ENCODE measurements at regions not wholly inside any gene's neighbourhood (a gene's known extent, or its start where the extent isn't known, plus 50 kb on each side); places are given as distances from the start of the nearest gene placed in this dataset.

DNA sequence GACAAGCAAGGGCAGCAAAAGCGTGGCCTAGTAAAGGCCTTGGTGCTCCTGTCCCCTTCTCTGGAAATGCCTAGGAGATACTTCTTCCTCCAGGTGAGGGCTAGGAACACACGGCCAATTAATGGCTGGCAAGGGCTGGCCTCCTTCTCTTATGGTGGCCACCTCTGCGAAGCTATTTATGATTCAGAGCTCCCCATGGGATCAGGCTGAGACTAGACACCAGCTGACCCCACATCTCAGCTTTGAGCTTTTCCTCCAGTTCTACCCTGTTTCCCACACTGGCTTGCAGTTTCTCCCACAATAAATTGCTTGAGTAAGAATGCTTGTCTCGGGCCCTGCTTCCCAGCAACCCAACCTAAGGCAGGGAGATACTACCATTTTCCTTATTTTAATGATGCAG is 53.7 kb downstream of the CAMK2N1 start:
- no peak overlapping the region for H3K4me3 ChIP-seq (ENCODE audit: low read depth, low read length)
- DNase-seq (ENCODE audit: low read depth, low spot score): no peak
- TF ChIP-seq, protein P1, sequence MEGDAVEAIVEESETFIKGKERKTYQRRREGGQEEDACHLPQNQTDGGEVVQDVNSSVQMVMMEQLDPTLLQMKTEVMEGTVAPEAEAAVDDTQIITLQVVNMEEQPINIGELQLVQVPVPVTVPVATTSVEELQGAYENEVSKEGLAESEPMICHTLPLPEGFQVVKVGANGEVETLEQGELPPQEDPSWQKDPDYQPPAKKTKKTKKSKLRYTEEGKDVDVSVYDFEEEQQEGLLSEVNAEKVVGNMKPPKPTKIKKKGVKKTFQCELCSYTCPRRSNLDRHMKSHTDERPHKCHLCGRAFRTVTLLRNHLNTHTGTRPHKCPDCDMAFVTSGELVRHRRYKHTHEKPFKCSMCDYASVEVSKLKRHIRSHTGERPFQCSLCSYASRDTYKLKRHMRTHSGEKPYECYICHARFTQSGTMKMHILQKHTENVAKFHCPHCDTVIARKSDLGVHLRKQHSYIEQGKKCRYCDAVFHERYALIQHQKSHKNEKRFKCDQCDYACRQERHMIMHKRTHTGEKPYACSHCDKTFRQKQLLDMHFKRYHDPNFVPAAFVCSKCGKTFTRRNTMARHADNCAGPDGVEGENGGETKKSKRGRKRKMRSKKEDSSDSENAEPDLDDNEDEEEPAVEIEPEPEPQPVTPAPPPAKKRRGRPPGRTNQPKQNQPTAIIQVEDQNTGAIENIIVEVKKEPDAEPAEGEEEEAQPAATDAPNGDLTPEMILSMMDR (IDR thresholded peaks at IDR 0.05; ENCODE audit: insufficient read depth, low read length, missing control alignments): no peak
- ChIA-PET CTCF (interaction anchor here (3.7 to 4.7 kb wide), 2 partner anchors 55 to 70 kb away, joined by 38 to 70 read pairs; no protein-coding TSS in a partner anchor), POLR2A (no interaction called here)

DNA sequence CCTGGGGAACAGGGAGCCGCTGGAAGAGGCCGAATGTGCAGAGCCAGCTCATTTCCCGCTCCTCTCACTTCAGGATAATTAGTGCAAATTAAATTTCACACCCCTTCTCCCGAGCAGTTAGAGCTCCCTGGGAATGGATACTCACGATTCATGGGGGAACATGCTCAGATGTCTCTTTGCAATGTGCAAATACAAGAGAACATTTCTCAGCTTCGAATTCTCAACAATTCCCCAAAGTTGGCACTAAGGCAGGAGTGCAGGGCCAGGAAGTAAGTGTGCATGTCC is 54.9 kb downstream of the CAMK2N1 start:
- CTCF ChIA-PET: interaction anchor here (0.6 to 4.7 kb wide), 25 partner anchors 8 to 219 kb away, joined by 3 to 70 read pairs (median 5); no protein-coding TSS in a partner anchor
- no peak for DNase-seq (ENCODE audit: low read depth, low spot score)
- POLR2A ChIA-PET: no interaction called here
- H3K4me3 ChIP-seq (ENCODE audit: low read depth, low read length): no peak overlapping the region
- TF ChIP-seq, protein P1 (IDR thresholded peaks at IDR 0.05; ENCODE audit: insufficient read depth, low read length, missing control alignments): no peak

DNA sequence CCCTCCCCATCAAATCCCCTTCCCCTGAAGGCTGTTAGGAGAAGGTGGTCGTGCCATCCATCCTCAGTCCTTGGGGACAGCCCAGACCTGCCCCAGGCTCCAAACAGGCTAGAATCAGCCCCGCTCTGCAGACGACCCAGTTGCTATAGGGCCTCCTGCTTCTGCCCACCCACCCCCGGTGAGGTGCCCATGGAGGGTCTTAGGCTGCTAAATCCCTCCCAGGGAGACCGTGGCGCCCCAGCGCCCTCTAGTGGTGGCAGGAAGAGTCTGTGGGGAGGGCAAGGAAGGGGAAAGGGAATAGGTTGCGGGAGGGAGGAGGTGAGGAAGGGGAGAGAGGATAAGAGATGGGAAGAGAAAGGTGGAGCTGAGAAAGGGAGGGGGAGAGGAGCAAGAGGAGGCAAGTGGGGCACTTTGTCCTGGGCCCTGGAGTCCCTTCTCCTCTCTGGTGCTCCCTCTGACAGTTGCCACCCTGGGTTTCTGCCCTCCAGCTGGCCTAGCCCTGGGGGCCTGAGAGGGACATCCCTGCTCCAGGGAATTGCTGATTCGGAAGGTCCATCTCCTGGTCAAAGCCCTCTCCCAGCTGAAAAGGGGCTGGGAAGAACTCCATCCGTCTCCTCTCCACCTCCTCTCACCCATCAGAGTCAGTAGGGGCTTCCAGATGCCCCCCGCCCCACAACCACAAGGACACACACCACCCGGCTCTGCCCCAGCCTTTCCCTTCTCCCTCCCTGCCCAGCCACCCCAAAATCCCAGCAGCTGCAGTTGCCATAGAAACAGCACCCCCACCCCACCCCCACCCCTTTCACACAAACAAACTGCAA is 55.4 kb downstream of the CAMK2N1 start:
- H3K4me3 ChIP-seq (ENCODE audit: low read depth, low read length): no peak overlapping the region
- ChIA-PET POLR2A (no interaction called here), CTCF (interaction anchor here (0.6 to 4.7 kb wide), 27 partner anchors 8 to 218 kb away, joined by 3 to 70 read pairs (median 5); no protein-coding TSS in a partner anchor)
- TF ChIP-seq, protein P1 (IDR thresholded peaks at IDR 0.05; ENCODE audit: insufficient read depth, low read length, missing control alignments): peak; percentile 91
- no peak for DNase-seq (ENCODE audit: low read depth, low spot score)

DNA sequence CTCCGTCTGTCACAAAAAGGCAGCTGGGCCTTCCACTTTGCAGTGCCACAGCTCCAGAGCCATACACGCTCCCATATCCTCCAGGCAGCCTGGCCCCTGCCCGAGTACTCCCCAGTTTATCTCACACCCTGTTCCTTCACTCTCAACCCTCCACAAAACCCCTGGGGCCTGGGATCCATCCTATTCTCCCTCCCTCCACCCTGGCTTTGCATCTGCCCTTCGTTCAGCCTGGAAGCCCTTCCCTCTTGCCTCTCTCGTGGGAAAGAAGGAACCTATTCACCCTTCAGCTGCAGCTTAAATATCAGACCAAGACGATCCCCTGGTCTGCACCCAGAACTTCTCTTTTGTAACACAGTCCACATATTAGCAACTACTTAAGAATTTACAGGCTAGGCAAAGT is 56.7 kb downstream of the CAMK2N1 start:
- no peak for DNase-seq (ENCODE audit: low read depth, low spot score)
- TF ChIP-seq, protein P1 (IDR thresholded peaks at IDR 0.05; ENCODE audit: insufficient read depth, low read length, missing control alignments): no peak
- CTCF ChIA-PET: interaction anchor here (1.0 to 4.7 kb wide), 13 partner anchors 10 to 217 kb away, joined by 3 to 70 read pairs (median 8); no protein-coding TSS in a partner anchor
- no peak overlapping the region for H3K4me3 ChIP-seq (ENCODE audit: low read depth, low read length)
- POLR2A ChIA-PET: no interaction called here

DNA sequence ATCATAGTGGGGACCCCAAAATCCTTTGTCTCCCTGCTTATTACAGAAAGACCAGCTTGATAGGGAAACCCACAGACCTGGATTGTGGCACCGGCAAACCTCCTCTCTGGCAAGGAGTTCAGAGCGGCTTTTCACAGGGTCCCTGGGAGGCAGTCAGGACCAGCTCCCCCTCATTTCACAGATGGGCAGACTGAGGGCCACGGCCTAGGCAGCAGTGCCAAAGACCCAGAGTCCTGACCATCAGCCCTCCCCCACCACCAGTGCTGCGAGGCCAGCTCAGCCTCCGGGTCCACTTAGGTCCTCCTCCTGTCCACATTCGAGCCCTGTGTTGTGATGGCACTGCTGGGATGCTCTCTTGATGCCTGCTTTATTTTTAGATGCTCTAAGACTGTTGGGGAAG is 57.2 kb downstream of the CAMK2N1 start:
- TF ChIP-seq, protein P1 (IDR thresholded peaks at IDR 0.05; ENCODE audit: insufficient read depth, low read length, missing control alignments): no peak
- DNase-seq (ENCODE audit: low read depth, low spot score): no peak
- H3K4me3 ChIP-seq (ENCODE audit: low read depth, low read length): no peak overlapping the region
- POLR2A ChIA-PET: no interaction called here
- CTCF ChIA-PET: interaction anchor here (1.0 to 4.7 kb wide), 12 partner anchors 10 to 217 kb away, joined by 3 to 70 read pairs (median 8); no protein-coding TSS in a partner anchor

DNA sequence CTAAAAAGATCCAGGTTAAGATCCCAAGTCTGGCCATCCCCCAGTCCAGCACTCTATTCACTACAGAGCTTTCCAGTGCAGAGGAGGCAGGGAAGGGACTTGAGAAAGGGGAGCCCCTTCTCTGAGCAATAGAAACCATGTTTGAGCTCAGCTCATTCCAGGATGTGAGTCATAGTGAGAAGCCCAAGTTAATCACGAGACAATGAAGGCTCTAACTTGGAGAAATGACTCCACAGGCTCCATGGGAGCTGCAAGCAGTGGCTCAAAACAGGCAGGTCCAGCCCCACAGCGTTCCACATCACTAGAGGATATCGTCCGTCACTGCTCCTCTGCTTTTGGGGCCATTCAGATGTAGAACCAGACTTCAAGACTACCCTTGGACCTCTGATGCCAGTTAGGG is 59.1 kb downstream of the CAMK2N1 start:
- DNase-seq (ENCODE audit: low read depth, low spot score): peak; percentile 65
- ChIA-PET CTCF (interaction anchor here (1.0 to 2.5 kb wide), 7 partner anchors 11 to 214 kb away, joined by 3 to 17 read pairs (median 4); no protein-coding TSS in a partner anchor), POLR2A (interaction anchor here (0.6 kb wide), 1 partner anchor 11 kb away, joined by 3 read pairs; no protein-coding TSS in a partner anchor)
- TF ChIP-seq, protein P1 (IDR thresholded peaks at IDR 0.05; ENCODE audit: insufficient read depth, low read length, missing control alignments): no peak
- no peak overlapping the region for H3K4me3 ChIP-seq (ENCODE audit: low read depth, low read length)

All from AG04449 (cell line).